MM.1S (cell line): ENCODE measurements at regions not wholly inside any gene's neighbourhood (a gene's known extent, or its start where the extent isn't known, plus 50 kb on each side); places are given as distances from the start of the nearest gene placed in this dataset.

Source experiments
- CTCF ChIP-seq: fragments of 300-600 bp; sonication (generic); IDR thresholded peaks from 2 replicates; pipeline ENCODE4 v1.5.1; 2016; ENCODE audit warnings: antibody characterized with exemption, low read length, mixed read lengths
- EZH2 ChIP-seq: fragments of 300-600 bp; sonication (generic); optimal IDR thresholded peaks from 2 replicates; pipeline ENCODE3; 2017; ENCODE audit warnings: low read depth, mild to moderate bottlenecking, antibody characterized with exemption, low read length, mixed read lengths
- EZH2phosphoT487 ChIP-seq: fragments of 300-600 bp; sonication (generic); IDR thresholded peaks from 2 replicates; pipeline ENCODE4 v1.6.1; 2018; ENCODE audit warnings: antibody characterized with exemption, low read length

DNA sequence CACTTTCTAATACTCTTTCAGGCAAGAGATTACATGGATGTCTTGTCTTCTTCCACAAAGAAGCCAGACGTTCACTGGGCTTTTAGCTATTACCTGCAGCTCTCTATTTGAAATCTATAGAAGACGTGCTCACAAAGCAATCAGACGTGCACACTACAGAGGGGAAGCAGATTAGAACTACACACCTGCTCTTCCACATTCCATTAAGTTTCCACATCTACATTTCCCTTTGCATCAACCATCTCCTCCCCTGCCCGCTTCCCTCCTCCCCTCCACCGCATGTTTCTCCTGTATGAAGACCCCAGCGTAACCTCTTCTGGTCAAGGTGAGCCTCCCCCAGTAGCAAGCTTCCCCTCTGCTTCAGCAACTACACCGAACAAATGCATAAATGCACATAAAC is 119.8 kb downstream of the DHX15 start:
- TF ChIP-seq CTCF (no peak), EZH2phosphoT487 (no peak), EZH2 (no peak)
